Breast epithelium (tissue), 4 donors: ENCODE measurements at regions not wholly inside any gene's neighbourhood (a gene's known extent, or its start where the extent isn't known, plus 50 kb on each side); places are given as distances from the start of the nearest gene placed in this dataset.

Experiments used
- DNase-seq, 2 donors: peaks; one replicate each; pipeline ENCODE4 v3.0.0-alpha.2; 2019; ENCODE audit warnings: low spot score in 2 of 2
- H3K27ac ChIP-seq, 2 donors: fragments of 200-600 bp; sonication (generic) in 1 of 2; one replicate each; pipeline ENCODE4 v1.5.1; 2016 to 2019; ENCODE audit warnings: mild to moderate bottlenecking in 1 of 2
- H3K27me3 ChIP-seq, 2 donors: fragments of 200-600 bp; sonication (generic) in 1 of 2; one replicate each; pipeline versions ENCODE4 v1.5.1 to v1.6.0; 2017 to 2019; ENCODE audit warnings: control low read depth in 1 of 2, mild to moderate bottlenecking in 1 of 2
- H3K36me3 ChIP-seq: fragments of 200-600 bp; one replicate; pipeline ENCODE4 v1.5.1; 2019
- H3K4me1 ChIP-seq, 2 donors: fragments of 200-600 bp; sonication (generic); one replicate each; pipeline ENCODE4 v1.5.1; 2016 to 2019; ENCODE audit warnings: control low read depth in 1 of 2
- H3K4me3 ChIP-seq, 3 donors: fragments of 200-600 bp; sonication (generic); 1 replicate in 2 of 3; 2 replicates in 1 of 3; pipeline ENCODE4 v1.5.1; 2016 to 2019; ENCODE audit warnings: mild to moderate bottlenecking in 3 of 3, moderate library complexity in 2 of 3
- H3K9me3 ChIP-seq, 2 donors: fragments of 200-600 bp; sonication (generic) in 1 of 2; one replicate each; pipeline ENCODE4 v1.5.1; 2016 to 2019; ENCODE audit warnings: control low read depth in 1 of 2
- POLR2A ChIP-seq: fragments of 450-650 bp; IDR thresholded peaks from one replicate; pipeline ENCODE4 v1.6.1; 2016; ENCODE audit warnings: antibody characterized with exemption, mild to moderate bottlenecking, moderate library complexity
- POLR2AphosphoS5 ChIP-seq, 3 donors: sonication (generic); formaldehyde crosslinking; IDR thresholded peaks; one replicate each; pipeline ENCODE4 v1.6.1; 2017; ENCODE audit warnings: antibody characterized with exemption in 3 of 3
- intact Hi-C: fragments of 100-400 bp; cut with DNase I; formaldehyde crosslinking; loops from one replicate; pipeline ENCODE4 v1.15.1; 2023; ENCODE audit warnings: low total_unique reads
- TF ChIP-seq, protein P1 (sequence below), 3 donors: fragments of 450-650 bp; IDR thresholded peaks; one replicate each; pipeline ENCODE4 v1.5.1; 2016 to 2017; ENCODE audit warnings: antibody characterized with exemption in 3 of 3, mild to moderate bottlenecking in 3 of 3, moderate library complexity in 3 of 3

DNA sequence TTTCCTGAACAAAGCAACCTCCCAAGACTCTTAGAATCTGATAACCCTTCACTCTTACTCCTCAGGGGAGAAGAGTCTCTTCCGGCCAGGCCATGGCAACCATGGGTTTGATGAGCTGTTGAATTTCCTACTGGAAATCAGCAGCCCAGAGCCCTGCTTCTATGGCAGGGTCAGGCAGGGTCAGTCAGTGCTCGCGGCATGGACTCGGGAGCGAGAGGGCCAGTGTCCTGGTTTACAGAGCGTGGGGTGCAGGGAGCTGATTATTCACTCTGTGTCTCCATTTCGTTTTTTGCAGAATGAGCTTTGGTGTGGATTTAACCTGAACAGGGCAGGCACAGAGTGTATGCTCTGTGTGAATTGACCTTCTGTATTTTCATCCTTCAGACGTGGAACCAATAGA, 340.6 kb upstream of the SFSWAP start:
- TF ChIP-seq POLR2A (no peak), POLR2AphosphoS5 (IDR thresholded peaks at IDR 0.05) (no peak)
- TF ChIP-seq, protein P1, sequence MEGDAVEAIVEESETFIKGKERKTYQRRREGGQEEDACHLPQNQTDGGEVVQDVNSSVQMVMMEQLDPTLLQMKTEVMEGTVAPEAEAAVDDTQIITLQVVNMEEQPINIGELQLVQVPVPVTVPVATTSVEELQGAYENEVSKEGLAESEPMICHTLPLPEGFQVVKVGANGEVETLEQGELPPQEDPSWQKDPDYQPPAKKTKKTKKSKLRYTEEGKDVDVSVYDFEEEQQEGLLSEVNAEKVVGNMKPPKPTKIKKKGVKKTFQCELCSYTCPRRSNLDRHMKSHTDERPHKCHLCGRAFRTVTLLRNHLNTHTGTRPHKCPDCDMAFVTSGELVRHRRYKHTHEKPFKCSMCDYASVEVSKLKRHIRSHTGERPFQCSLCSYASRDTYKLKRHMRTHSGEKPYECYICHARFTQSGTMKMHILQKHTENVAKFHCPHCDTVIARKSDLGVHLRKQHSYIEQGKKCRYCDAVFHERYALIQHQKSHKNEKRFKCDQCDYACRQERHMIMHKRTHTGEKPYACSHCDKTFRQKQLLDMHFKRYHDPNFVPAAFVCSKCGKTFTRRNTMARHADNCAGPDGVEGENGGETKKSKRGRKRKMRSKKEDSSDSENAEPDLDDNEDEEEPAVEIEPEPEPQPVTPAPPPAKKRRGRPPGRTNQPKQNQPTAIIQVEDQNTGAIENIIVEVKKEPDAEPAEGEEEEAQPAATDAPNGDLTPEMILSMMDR (IDR thresholded peaks at IDR 0.05), result no peak
- Histone ChIP-seq H3K4me1 (no peaks in the 10 kb centered on the region), H3K36me3 (no peaks in the 10 kb centered on the region), H3K27ac (no peak overlapping the region), H3K4me3 (no peak overlapping the region), H3K27me3 (peaks cover 0 to 10% of the 10 kb centered on the region in 2 donors), H3K9me3 (no peaks in the 10 kb centered on the region)
- DNase-seq, result no peak
- intact Hi-C loops, result no loop called here

DNA sequence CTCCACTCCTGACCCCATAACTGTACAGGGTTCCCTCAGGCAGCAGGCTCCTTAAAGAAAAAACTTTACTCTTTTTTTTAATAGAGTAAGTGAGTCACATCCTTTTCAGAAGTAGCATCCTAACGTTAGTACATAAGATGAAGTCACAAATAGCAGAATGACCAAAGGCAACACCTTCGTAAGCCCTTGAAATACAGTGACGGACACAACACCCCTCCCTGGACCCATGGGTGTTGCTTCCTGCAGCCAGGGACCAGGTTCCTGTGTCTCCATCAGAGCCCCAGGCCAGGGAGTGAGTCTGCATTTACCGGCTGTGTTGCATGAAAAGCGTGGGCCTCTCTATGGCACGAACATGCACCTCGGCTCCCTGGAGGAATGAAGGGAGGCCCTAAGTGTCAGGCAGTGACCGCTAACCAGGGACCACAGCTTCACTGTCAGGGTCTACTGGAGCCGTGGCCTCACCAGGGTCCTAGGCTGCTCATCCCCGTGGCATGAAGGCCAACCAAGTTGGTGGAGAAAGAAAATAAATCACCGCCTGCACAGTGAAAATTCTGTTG, 340.0 kb upstream of the SFSWAP start:
- Histone ChIP-seq H3K4me1 (no peaks in the 10 kb centered on the region), H3K27ac (no peak overlapping the region), H3K9me3 (no peaks in the 10 kb centered on the region), H3K4me3 (no peak overlapping the region), H3K36me3 (no peaks in the 10 kb centered on the region), H3K27me3 (peaks cover 0 to 8% of the 10 kb centered on the region in 2 donors)
- intact Hi-C loops, result no loop called here
- DNase-seq, result no peak
- TF ChIP-seq POLR2AphosphoS5 (IDR thresholded peaks at IDR 0.05), result no peak
- TF ChIP-seq POLR2A, result no peak
- TF ChIP-seq, protein P1 (IDR thresholded peaks at IDR 0.05), result no peak

DNA sequence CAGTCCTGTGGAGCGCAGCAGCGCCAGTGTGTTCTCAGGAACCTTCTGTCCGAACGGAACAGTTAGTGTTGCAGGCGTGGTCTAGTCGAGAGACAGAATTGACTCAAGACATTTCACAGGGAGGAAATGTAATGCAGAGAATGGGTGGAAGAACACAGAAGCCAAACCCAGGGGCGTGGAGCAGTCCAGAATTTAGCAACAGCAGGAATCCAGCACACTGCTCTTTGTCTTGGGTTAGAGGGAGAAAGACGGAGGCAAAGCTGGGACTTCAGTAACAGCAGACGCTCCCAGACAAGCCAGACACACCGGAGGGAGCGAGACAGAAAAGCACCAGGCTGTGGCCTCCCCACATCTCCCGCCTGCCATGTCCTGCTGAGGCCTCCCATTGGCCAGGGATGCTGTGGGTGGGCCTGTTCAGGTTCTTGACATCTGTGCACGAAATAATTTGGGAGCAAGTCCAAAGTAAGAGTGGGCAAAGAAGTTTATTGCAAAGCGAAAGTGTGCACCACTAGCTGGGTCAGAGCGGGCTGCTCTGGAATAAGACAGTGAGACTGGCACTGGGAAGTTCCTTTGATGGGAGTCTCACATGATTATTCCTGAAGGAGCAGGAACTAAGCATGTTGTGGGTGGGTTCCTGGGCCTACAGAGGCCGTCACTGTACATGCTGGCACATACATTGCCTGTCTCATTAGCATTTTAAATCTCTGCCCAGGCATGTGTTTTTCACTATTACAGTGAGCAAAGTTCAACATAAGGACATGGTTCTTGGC, 339.3 kb upstream of the SFSWAP start:
- H3K27ac ChIP-seq, result no peak overlapping the region
- H3K36me3 ChIP-seq, result no peaks in the 10 kb centered on the region
- peak overlapping the region in 1 of 3 donors; percentile 45 for H3K4me3 ChIP-seq
- no peaks in the 10 kb centered on the region for H3K9me3 ChIP-seq
- DNase-seq, result no peak
- no peaks in the 10 kb centered on the region for H3K4me1 ChIP-seq
- no peak for TF ChIP-seq POLR2A
- TF ChIP-seq POLR2AphosphoS5 (IDR thresholded peaks at IDR 0.05), result no peak
- TF ChIP-seq, protein P1 (IDR thresholded peaks at IDR 0.05), result no peak
- intact Hi-C loops, result no loop called here
- H3K27me3 ChIP-seq, result peaks cover 0 to under 1% of the 10 kb centered on the region in 2 donors

DNA sequence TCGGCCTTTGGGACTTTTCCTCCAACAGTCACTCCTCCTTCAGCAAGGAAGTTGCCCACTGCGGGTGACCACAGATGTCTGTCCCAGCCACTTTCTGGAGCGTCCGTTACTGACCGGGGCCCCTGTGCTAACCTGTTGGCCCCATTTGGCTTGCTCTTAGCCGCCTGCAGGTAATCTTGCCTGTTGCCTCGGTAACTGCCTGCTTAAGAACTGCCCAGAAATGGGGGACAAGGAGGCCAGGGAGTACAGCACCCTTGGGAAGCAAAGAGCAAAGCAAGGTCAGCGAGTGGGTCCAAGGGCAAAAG, 338.8 kb upstream of the SFSWAP start:
- intact Hi-C loops, result no loop called here
- DNase-seq, result no peak
- no peaks in the 10 kb centered on the region for H3K9me3 ChIP-seq
- H3K4me1 ChIP-seq, result no peaks in the 10 kb centered on the region
- no peak overlapping the region for H3K27ac ChIP-seq
- TF ChIP-seq, protein P1 (IDR thresholded peaks at IDR 0.05), result no peak
- TF ChIP-seq POLR2A, result no peak
- no peak overlapping the region for H3K4me3 ChIP-seq
- H3K27me3 ChIP-seq, result no peaks in the 10 kb centered on the region
- no peaks in the 10 kb centered on the region for H3K36me3 ChIP-seq

DNA sequence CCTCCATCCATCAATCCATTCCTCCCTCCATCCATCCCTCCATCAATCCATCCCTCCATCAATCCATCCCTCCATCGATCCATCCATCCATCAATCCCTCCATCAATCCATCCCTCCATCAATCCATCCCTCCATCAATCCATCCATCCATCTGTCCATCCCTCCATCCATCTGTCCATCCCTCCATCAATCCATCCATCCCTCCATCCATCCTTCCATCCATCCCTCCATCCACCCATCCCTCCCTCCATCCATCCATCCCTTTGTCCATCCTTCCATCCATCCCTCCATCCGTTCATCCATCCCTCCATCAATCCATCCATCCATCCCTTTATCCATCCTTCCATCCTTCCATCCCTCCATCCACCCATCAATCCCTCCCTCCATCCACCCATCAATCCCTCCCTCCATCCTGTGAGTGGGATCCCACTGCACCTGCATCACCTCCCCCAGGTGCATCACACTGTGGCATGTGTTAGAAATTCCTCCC, 338.1 kb upstream of the SFSWAP start:
- no peaks in the 10 kb centered on the region for H3K4me1 ChIP-seq
- H3K27me3 ChIP-seq, result no peaks in the 10 kb centered on the region
- no peak for TF ChIP-seq POLR2AphosphoS5 (IDR thresholded peaks at IDR 0.05)
- TF ChIP-seq, protein P1 (IDR thresholded peaks at IDR 0.05), result no peak
- no peak for TF ChIP-seq POLR2A
- no peaks in the 10 kb centered on the region for H3K9me3 ChIP-seq
- H3K27ac ChIP-seq, result no peak overlapping the region
- intact Hi-C loops, result no loop called here
- no peak for DNase-seq
- H3K4me3 ChIP-seq, result no peak overlapping the region
- no peaks in the 10 kb centered on the region for H3K36me3 ChIP-seq
